Panc1 (cell line): ENCODE measurements at regions not wholly inside any gene's neighbourhood (a gene's known extent, or its start where the extent isn't known, plus 50 kb on each side); places are given as distances from the start of the nearest gene placed in this dataset.
A peak's percentile ranks its signal among the peaks of the same experiment; 100 is the strongest.

ENCODE experiments used
- ATAC-seq: fragments of 200-7000 bp; cut with Tn5 transposase; 2 replicates; pipeline ENCODE4 v1.9.1; 2020; ENCODE audit warnings: mild to moderate bottlenecking, moderate library complexity
- BruUV-seq: library from RNA; stranded (reverse); fragments of 400-500 nt; replicated peaks from 2 replicates; lab custom pipeline; 2021; lab: Mats Ljungman, UMichigan
- CTCF ChIA-PET: fragments of 300-600 bp; sonication (Branson Sonifier 250); formaldehyde crosslinking; loops from one replicate; lab custom pipeline; 2022; ENCODE audit warnings: antibody characterized with exemption; lab: Charles Lee
- POLR2A ChIA-PET: fragments of 300-600 bp; sonication (Branson Sonifier 250); formaldehyde crosslinking; loops from one replicate; lab custom pipeline; 2022; ENCODE audit warnings: antibody characterized with exemption; lab: Charles Lee
- DNase-seq: peaks from one replicate; pipeline ENCODE4 v3.0.0-alpha.2; 2010; ENCODE audit warnings: low read depth, low spot score
- H3K27ac ChIP-seq: 2 replicates; pipeline ENCODE4 v1.5.1; 2011; ENCODE audit warnings: mild to moderate bottlenecking, low read length, inconsistent platforms
- H3K27me3 ChIP-seq: fragments of 200-500 bp; sonication (Bioruptor generic); 2 replicates; pipeline ENCODE4 v1.6.0; 2014; ENCODE audit warnings: low read length, inconsistent platforms; ENCODE audit not compliant: control insufficient read depth, insufficient read depth
- H3K36me3 ChIP-seq: fragments of 200-500 bp; sonication (Bioruptor generic); 2 replicates; pipeline ENCODE4 v1.5.1; 2014; ENCODE audit warnings: inconsistent platforms, mild to moderate bottlenecking, low read length, moderate library complexity; ENCODE audit not compliant: control insufficient read depth, insufficient read depth
- H3K4me1 ChIP-seq: 2 replicates; pipeline ENCODE4 v1.5.1; 2011; ENCODE audit warnings: inconsistent platforms, mild to moderate bottlenecking, low read length, moderate library complexity; ENCODE audit not compliant: control insufficient read depth, insufficient read depth
- H3K4me3 ChIP-seq, 2 experiments: 2 replicates each; pipeline ENCODE4 v1.5.1; 2011 to 2012; ENCODE audit warnings: low read depth in 2 of 2, low read length in 2 of 2, mild to moderate bottlenecking in 2 of 2, inconsistent platforms in 1 of 2, moderate library complexity in 1 of 2
- H3K9me3 ChIP-seq: fragments of 200-500 bp; sonication (Bioruptor generic); 2 replicates; pipeline ENCODE4 v1.5.1; 2014; ENCODE audit warnings: low read depth, mild to moderate bottlenecking, inconsistent platforms, low read length, moderate library complexity; ENCODE audit not compliant: control insufficient read depth, insufficient read depth
- CTCF ChIP-seq: fragments of 450-650 bp; IDR thresholded peaks from 2 replicates; pipeline ENCODE4 v1.5.1; 2017; ENCODE audit warnings: mild to moderate bottlenecking
- POLR2AphosphoS5 ChIP-seq: IDR thresholded peaks from 2 replicates; pipeline ENCODE4 v1.6.1; 2012; ENCODE audit warnings: mild to moderate bottlenecking, low read depth, low read length, moderate library complexity
- REST ChIP-seq, 2 experiments: IDR thresholded peaks; 2 replicates each; pipeline ENCODE4 v1.6.1; 2011 to 2012; ENCODE audit warnings: low read depth in 2 of 2, control low read depth in 1 of 2, low read length in 1 of 2, mild to moderate bottlenecking in 1 of 2, moderate library complexity in 1 of 2; ENCODE audit not compliant: insufficient read depth in 1 of 2
- SIN3A ChIP-seq: IDR thresholded peaks from 2 replicates; pipeline ENCODE4 v1.6.1; 2012; ENCODE audit warnings: low read depth, mild to moderate bottlenecking, low read length, moderate library complexity, borderline replicate concordance; ENCODE audit not compliant: insufficient read depth
- TCF7L2 ChIP-seq: IDR thresholded peaks from 2 replicates; pipeline ENCODE4 v1.6.1; 2011; ENCODE audit warnings: mild to moderate bottlenecking, low read depth, low read length, inconsistent platforms
- in situ Hi-C: cut with HindIII; loops from 2 replicates; pipeline ENCODE4 v1.10.0; 2016; ENCODE audit warnings: low sequenced_read_pairs, low pct_unique_long_range_greater_than_20kb
- intact Hi-C: fragments of 100-400 bp; cut with micrococcal nuclease; formaldehyde crosslinking; loops from one replicate; pipeline ENCODE4 v1.10.0; 2022; ENCODE audit not compliant: unreplicated experiment

GRCh38 chr20:39269493-39270217 is 307.5 kb downstream of the DHX35 start:
- H3K4me1 ChIP-seq, result no peaks in the 10 kb centered on the region
- ChIA-PET CTCF (interaction anchor here (0.5 to 0.6 kb wide), 2 partner anchors 158 to 285 kb away, joined by 3 read pairs; no protein-coding TSS in a partner anchor), POLR2A (no interaction called here)
- intact Hi-C loops (no loop called here), in situ Hi-C loops (no loop called here)
- no peaks in the 10 kb centered on the region for H3K27me3 ChIP-seq
- no TSS peak for BruUV-seq
- H3K9me3 ChIP-seq, result no peaks in the 10 kb centered on the region
- H3K4me3 ChIP-seq, result no peak overlapping the region
- DNase-seq (no peak), ATAC-seq (0 out of 2 replicates have a peak, but pooled peaks have one; percentile 14)
- no peaks in the 10 kb centered on the region for H3K36me3 ChIP-seq
- H3K27ac ChIP-seq, result no peak overlapping the region
- TF ChIP-seq POLR2AphosphoS5, result no peak
- no peak for TF ChIP-seq CTCF
- no peak for TF ChIP-seq SIN3A
- no peak for TF ChIP-seq TCF7L2
- TF ChIP-seq REST (IDR thresholded peaks at IDR 0.05; ENCODE audit: insufficient read depth in 1 of 2, low read depth in 2 of 2, low read length in 1 of 2), result no peak

DNA sequence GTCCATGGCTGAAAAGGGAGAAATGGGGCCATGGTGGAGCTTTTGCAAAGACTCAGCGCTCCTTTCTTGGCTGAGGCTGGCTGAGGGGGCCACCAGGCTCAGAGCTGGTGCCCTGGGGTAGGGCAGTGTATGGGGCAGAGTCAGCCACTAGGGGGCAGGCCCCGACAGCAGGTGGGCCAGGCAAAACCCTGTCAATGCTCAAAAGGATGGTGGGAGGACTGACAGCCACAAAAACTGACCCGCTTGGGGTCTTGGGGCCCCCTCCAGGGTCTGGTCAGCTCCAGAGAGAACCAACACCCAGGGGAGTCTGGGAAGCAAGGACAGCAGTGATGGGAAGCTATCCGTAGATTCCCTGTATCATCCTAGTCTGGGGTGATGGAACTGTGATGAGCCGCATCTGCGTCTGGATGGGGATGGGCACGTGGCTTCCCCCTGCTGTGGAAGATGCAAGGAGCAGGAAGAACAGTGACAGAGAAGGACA is 306.9 kb downstream of the DHX35 start:
- intact Hi-C loops, result no loop called here
- POLR2A ChIA-PET, result no interaction called here

More for the DNA sequence above, 306.9 kb downstream of the DHX35 start:
- no peak for TF ChIP-seq TCF7L2
- TF ChIP-seq REST (IDR thresholded peaks at IDR 0.05; ENCODE audit: insufficient read depth in 1 of 2, low read depth in 2 of 2, low read length in 1 of 2), result no peak
- TF ChIP-seq POLR2AphosphoS5, result no peak
- peak; percentile 95 for TF ChIP-seq CTCF
- no peak for TF ChIP-seq SIN3A
- CTCF ChIA-PET, result interaction anchor here (0.5 to 0.6 kb wide), 4 partner anchors 157 to 1694 kb away, joined by 3 to 4 read pairs (median 3); no protein-coding TSS in a partner anchor
- ATAC-seq, result peak; percentile 91
- Histone ChIP-seq H3K27ac (no peak overlapping the region), H3K36me3 (no peaks in the 10 kb centered on the region), H3K4me3 (no peak overlapping the region), H3K4me1 (no peaks in the 10 kb centered on the region), H3K27me3 (no peaks in the 10 kb centered on the region), H3K9me3 (no peaks in the 10 kb centered on the region)
- DNase-seq, result peak; percentile 20
- in situ Hi-C loops, result no loop called here
- no TSS peak for BruUV-seq
